OCI-LY3 (cell line): ENCODE measurements at regions not wholly inside any gene's neighbourhood (a gene's known extent, or its start where the extent isn't known, plus 50 kb on each side); places are given as distances from the start of the nearest gene placed in this dataset.

Experiments
- H2AFZ ChIP-seq: fragments of 200-600, 300-600 bp; shearing (Covaris generic); 2 replicates; pipeline ENCODE4 v1.6.0; 2014; ENCODE audit warnings: antibody characterized with exemption, low read depth, low read length
- H3K27ac ChIP-seq: fragments of 200-600, 300-600 bp; sonication (generic); 2 replicates; pipeline ENCODE4 v1.5.1; 2014; ENCODE audit warnings: mild to moderate bottlenecking, low read length, moderate library complexity, mixed read lengths
- H3K27me3 ChIP-seq: fragments of 200-600, 300-600 bp; sonication (generic); 2 replicates; pipeline ENCODE4 v1.6.1; 2014; ENCODE audit warnings: low read depth, low read length, mixed read lengths
- H3K36me3 ChIP-seq: fragments of 200-600, 300-600 bp; sonication (generic); replicated peaks from 2 replicates; pipeline ENCODE3; 2014; ENCODE audit warnings: low read depth, low read length, mixed read lengths
- H3K4me1 ChIP-seq: fragments of 300-600, 200-600 bp; sonication (generic); 2 replicates; pipeline ENCODE4 v1.6.1; 2014; ENCODE audit warnings: low read length, mixed read lengths
- H3K4me2 ChIP-seq: fragments of 200-600, 300-600 bp; sonication (generic); 2 replicates; pipeline ENCODE4 v1.6.1; 2014; ENCODE audit warnings: low read length, mixed read lengths
- H3K4me3 ChIP-seq: fragments of 300-600, 200-600 bp; sonication (generic); 2 replicates; pipeline ENCODE4 v1.5.1; 2014; ENCODE audit warnings: antibody characterized with exemption, mild to moderate bottlenecking, low read length, moderate library complexity
- H3K79me2 ChIP-seq: fragments of 300-600, 200-600 bp; shearing (Covaris generic); 2 replicates; pipeline ENCODE4 v1.6.1; 2014; ENCODE audit warnings: mild to moderate bottlenecking, low read length, mixed read lengths
- H3K9ac ChIP-seq: fragments of 300-600, 200-600 bp; shearing (Covaris generic); 2 replicates; pipeline ENCODE4 v1.6.0; 2014; ENCODE audit warnings: mild to moderate bottlenecking, low read length, moderate library complexity
- H3K9me3 ChIP-seq: fragments of 200-600, 300-600 bp; shearing (Covaris generic); 2 replicates; pipeline ENCODE4 v1.6.1; 2014; ENCODE audit warnings: low read length, mixed read lengths; ENCODE audit not compliant: insufficient read depth
- H4K20me1 ChIP-seq: fragments of 200-600, 300-600 bp; sonication (generic); 2 replicates; pipeline ENCODE4 v1.6.1; 2016; ENCODE audit warnings: low read length, mixed read lengths; ENCODE audit not compliant: insufficient read depth
- EZH2phosphoT487 ChIP-seq: fragments of 200-600 bp; shearing (Covaris generic); IDR thresholded peaks from 2 replicates; pipeline ENCODE4 v1.6.1; 2018; ENCODE audit warnings: antibody characterized with exemption, mixed run types, low read depth
- TF ChIP-seq, protein P1 (sequence below): fragments of 200-600, 300-600 bp; sonication (generic); IDR thresholded peaks from 2 replicates; pipeline ENCODE4 v1.5.1; 2014; ENCODE audit warnings: antibody characterized with exemption, low read length, low read depth

DNA sequence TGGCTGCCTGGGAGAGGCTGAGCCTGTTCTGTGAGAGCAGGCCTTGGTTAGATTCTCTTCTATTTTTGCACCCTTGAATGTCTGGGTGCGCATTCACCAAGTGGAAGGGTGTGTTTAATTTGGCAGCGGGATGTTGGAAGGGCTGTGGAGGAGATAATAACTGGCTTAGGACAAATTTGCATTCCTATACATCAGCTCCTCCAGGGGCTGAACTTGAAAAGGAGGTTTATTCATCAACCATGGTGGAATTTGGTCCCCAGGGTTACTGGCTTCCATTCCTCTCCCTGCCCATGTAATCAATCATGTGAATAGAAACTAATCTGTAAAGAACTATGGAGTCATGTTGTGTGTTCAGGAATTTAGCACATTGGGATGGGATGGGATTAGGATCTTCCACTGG lies 100.2 kb upstream of the FOXF1 start:
- peaks cover 15% of the 10 kb centered on the region; the same call in 1 of the 2 replicates for H3K27me3 ChIP-seq
- no peak overlapping the region for H3K4me3 ChIP-seq
- no peaks in the 10 kb centered on the region for H3K4me1 ChIP-seq
- no peak overlapping the region for H3K27ac ChIP-seq
- H3K4me2 ChIP-seq: no peak overlapping the region
- no peak for TF ChIP-seq EZH2phosphoT487
- TF ChIP-seq, protein P1, sequence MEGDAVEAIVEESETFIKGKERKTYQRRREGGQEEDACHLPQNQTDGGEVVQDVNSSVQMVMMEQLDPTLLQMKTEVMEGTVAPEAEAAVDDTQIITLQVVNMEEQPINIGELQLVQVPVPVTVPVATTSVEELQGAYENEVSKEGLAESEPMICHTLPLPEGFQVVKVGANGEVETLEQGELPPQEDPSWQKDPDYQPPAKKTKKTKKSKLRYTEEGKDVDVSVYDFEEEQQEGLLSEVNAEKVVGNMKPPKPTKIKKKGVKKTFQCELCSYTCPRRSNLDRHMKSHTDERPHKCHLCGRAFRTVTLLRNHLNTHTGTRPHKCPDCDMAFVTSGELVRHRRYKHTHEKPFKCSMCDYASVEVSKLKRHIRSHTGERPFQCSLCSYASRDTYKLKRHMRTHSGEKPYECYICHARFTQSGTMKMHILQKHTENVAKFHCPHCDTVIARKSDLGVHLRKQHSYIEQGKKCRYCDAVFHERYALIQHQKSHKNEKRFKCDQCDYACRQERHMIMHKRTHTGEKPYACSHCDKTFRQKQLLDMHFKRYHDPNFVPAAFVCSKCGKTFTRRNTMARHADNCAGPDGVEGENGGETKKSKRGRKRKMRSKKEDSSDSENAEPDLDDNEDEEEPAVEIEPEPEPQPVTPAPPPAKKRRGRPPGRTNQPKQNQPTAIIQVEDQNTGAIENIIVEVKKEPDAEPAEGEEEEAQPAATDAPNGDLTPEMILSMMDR: no peak
- H4K20me1 ChIP-seq: no peaks in the 10 kb centered on the region
- no peak overlapping the region for H3K9ac ChIP-seq
- H2AFZ ChIP-seq: no peak overlapping the region
- no peaks in the 10 kb centered on the region for H3K36me3 ChIP-seq
- no peaks in the 10 kb centered on the region for H3K9me3 ChIP-seq
- H3K79me2 ChIP-seq: no peaks in the 10 kb centered on the region

DNA sequence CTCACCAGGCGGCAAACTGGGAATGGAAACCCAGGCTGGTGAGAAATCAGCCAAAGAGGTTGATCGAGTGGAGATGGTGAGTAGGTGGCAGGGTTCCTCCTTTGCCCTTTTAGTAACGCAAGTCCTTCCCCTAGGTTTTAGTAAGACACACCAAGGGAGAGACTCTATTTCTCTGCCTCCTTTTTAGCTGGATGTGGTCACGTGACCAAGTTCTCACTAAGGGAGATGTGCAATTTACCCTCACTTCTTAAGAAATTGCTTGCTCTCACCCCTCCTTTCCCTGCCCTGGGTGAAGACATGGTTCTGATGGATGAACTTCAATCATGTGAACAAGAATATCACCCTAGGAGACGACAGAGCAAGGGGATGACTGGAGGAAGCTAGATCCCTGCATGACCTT lies 99.8 kb upstream of the FOXF1 start:
- Histone ChIP-seq H3K4me3 (no peak overlapping the region), H3K36me3 (no peaks in the 10 kb centered on the region), H3K27me3 (peaks cover 17% of the 10 kb centered on the region; the same call in 1 of the 2 replicates), H3K9me3 (no peaks in the 10 kb centered on the region), H3K79me2 (no peaks in the 10 kb centered on the region), H4K20me1 (no peaks in the 10 kb centered on the region), H3K27ac (no peak overlapping the region), H3K4me2 (no peak overlapping the region), H2AFZ (no peak overlapping the region), H3K4me1 (no peaks in the 10 kb centered on the region), H3K9ac (no peak overlapping the region)
- TF ChIP-seq, protein P1: no peak
- TF ChIP-seq EZH2phosphoT487: no peak

DNA sequence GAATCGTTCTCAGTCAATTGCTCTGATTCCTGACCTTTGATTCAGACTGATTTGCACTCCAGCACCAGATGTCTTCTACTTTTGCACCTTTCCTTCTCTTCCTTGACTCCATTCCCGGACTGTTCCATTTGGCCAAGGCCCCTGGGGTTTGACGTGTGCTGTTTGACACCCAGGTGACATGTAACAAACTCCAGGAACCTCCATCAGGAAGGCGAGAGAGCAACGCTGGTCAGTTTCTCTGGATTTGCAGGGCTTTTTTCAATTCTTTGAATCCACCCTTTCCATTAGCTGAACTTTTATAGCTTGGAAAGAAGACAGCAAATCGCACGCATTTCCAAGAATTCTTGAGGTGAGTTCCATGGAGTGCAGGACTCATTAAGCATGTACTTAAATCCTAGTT lies 98.4 kb upstream of the FOXF1 start:
- TF ChIP-seq EZH2phosphoT487: no peak
- TF ChIP-seq, protein P1: no peak
- Histone ChIP-seq H3K36me3 (no peaks in the 10 kb centered on the region), H3K27ac (no peak overlapping the region), H3K4me1 (no peaks in the 10 kb centered on the region), H3K9ac (no peak overlapping the region), H3K27me3 (peaks cover 25% of the 10 kb centered on the region; the same call in 1 of the 2 replicates), H3K4me3 (no peak overlapping the region), H2AFZ (no peak overlapping the region), H3K79me2 (no peaks in the 10 kb centered on the region), H3K4me2 (no peak overlapping the region), H3K9me3 (no peaks in the 10 kb centered on the region), H4K20me1 (no peaks in the 10 kb centered on the region)

DNA sequence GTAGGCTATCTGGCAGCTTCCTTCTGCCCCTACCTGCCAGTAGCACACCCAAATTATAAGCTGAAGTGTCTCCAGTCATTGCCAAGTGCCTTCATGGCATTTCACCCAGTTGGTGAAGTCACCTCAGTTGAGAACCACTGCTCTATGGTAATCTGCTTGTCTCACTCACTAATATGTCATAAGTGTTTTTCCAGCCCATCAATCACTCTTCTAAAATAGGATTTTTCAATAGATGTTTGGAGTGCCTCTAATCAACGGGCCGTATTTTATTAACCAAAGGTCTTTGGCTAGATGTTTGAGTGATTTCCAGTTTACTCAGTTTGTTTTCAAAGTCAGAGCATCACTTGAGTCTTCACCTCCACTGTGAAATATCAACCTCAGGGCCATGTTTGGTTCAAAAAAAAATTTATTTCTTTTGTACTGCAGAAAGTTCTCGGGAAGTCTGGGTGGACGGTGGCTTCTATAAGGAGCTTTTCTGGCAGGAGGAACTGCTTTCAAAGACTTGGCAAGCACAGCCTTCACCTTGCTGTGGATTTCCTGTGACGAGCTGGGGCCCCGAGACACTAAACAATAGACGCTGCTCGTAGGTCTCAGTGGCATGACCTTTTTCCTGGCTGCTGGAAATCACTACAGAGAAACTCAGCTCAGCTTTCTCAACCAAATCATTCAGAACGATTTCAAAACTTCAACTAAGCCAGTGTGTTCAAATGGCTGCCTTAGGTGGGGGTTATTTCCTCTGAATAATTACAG lies 95.2 kb upstream of the FOXF1 start:
- Histone ChIP-seq H3K4me1 (no peaks in the 10 kb centered on the region), H3K27me3 (peaks cover 23% of the 10 kb centered on the region; the same call in 1 of the 2 replicates)

More for the DNA sequence above, 95.2 kb upstream of the FOXF1 start:
- Histone ChIP-seq H4K20me1 (no peaks in the 10 kb centered on the region), H3K4me3 (no peak overlapping the region), H3K36me3 (no peaks in the 10 kb centered on the region), H2AFZ (no peak overlapping the region), H3K4me2 (no peak overlapping the region), H3K27ac (no peak overlapping the region), H3K9ac (no peak overlapping the region), H3K79me2 (no peaks in the 10 kb centered on the region), H3K9me3 (no peaks in the 10 kb centered on the region)
- TF ChIP-seq, protein P1: no peak
- TF ChIP-seq EZH2phosphoT487: no peak
